Panc1 (cell line): ENCODE measurements at regions not wholly inside any gene's neighbourhood (a gene's known extent, or its start where the extent isn't known, plus 50 kb on each side); places are given as distances from the start of the nearest gene placed in this dataset.
"Not testable (repeated sequence)": the region's sequence is repeated elsewhere in the genome, so short reads cannot be mapped to it uniquely, and the experiment has no call there.

Source experiments
- TF ChIP-seq, protein P1 (sequence below), 2 experiments: IDR thresholded peaks; 2 replicates each; pipeline ENCODE4 v1.6.1; 2011 to 2012; ENCODE audit warnings: low read depth in 2 of 2, control low read depth in 1 of 2, low read length in 1 of 2, mild to moderate bottlenecking in 1 of 2, moderate library complexity in 1 of 2; ENCODE audit not compliant: insufficient read depth in 1 of 2
- TF ChIP-seq, protein P2 (sequence below): fragments of 450-650 bp; IDR thresholded peaks from 2 replicates; pipeline ENCODE4 v1.5.1; 2017; ENCODE audit warnings: mild to moderate bottlenecking

DNA sequence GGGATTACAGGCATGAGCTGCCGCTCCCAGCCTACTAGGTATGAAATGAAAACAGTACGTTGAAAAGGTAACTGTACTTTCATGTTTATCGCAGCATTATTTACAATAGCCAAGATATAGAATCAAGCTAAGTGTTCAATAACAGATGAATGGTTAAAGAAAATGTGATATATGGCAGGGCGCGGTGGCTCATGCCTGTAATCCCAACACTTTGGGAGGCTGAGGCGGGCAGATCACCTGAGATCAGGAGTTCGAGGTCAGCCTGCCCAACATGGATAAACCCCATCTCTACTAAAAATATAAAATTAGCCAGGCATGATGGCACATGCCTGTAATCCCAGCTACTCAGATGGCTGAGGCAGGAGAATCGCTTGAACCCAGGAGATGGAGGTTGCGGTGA lies 96.3 kb upstream of the UBASH3B start:
- TF ChIP-seq, protein P1, sequence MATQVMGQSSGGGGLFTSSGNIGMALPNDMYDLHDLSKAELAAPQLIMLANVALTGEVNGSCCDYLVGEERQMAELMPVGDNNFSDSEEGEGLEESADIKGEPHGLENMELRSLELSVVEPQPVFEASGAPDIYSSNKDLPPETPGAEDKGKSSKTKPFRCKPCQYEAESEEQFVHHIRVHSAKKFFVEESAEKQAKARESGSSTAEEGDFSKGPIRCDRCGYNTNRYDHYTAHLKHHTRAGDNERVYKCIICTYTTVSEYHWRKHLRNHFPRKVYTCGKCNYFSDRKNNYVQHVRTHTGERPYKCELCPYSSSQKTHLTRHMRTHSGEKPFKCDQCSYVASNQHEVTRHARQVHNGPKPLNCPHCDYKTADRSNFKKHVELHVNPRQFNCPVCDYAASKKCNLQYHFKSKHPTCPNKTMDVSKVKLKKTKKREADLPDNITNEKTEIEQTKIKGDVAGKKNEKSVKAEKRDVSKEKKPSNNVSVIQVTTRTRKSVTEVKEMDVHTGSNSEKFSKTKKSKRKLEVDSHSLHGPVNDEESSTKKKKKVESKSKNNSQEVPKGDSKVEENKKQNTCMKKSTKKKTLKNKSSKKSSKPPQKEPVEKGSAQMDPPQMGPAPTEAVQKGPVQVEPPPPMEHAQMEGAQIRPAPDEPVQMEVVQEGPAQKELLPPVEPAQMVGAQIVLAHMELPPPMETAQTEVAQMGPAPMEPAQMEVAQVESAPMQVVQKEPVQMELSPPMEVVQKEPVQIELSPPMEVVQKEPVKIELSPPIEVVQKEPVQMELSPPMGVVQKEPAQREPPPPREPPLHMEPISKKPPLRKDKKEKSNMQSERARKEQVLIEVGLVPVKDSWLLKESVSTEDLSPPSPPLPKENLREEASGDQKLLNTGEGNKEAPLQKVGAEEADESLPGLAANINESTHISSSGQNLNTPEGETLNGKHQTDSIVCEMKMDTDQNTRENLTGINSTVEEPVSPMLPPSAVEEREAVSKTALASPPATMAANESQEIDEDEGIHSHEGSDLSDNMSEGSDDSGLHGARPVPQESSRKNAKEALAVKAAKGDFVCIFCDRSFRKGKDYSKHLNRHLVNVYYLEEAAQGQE (IDR thresholded peaks at IDR 0.05; ENCODE audit: insufficient read depth in 1 of 2, low read depth in 2 of 2, low read length in 1 of 2) = not testable (repeated sequence)
- TF ChIP-seq, protein P2, sequence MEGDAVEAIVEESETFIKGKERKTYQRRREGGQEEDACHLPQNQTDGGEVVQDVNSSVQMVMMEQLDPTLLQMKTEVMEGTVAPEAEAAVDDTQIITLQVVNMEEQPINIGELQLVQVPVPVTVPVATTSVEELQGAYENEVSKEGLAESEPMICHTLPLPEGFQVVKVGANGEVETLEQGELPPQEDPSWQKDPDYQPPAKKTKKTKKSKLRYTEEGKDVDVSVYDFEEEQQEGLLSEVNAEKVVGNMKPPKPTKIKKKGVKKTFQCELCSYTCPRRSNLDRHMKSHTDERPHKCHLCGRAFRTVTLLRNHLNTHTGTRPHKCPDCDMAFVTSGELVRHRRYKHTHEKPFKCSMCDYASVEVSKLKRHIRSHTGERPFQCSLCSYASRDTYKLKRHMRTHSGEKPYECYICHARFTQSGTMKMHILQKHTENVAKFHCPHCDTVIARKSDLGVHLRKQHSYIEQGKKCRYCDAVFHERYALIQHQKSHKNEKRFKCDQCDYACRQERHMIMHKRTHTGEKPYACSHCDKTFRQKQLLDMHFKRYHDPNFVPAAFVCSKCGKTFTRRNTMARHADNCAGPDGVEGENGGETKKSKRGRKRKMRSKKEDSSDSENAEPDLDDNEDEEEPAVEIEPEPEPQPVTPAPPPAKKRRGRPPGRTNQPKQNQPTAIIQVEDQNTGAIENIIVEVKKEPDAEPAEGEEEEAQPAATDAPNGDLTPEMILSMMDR = not testable (repeated sequence)
